ENCODE measurements at regions not wholly inside any gene's neighbourhood (a gene's known extent, or its start where the extent isn't known, plus 50 kb on each side); places are given as distances from the start of the nearest gene placed in this dataset.
"Not testable (repeated sequence)": the region's sequence is repeated elsewhere in the genome, so short reads cannot be mapped to it uniquely, and the experiment has no call there.

- H3K36me3 ChIP-seq (ENCODE audit: insufficient read depth, low read length) = no peaks in the 10 kb centered on the region
- no peaks in the 10 kb centered on the region for H3K79me2 ChIP-seq (replicated peaks; ENCODE audit: insufficient read depth, low read length)
- TF ChIP-seq, protein P1, sequence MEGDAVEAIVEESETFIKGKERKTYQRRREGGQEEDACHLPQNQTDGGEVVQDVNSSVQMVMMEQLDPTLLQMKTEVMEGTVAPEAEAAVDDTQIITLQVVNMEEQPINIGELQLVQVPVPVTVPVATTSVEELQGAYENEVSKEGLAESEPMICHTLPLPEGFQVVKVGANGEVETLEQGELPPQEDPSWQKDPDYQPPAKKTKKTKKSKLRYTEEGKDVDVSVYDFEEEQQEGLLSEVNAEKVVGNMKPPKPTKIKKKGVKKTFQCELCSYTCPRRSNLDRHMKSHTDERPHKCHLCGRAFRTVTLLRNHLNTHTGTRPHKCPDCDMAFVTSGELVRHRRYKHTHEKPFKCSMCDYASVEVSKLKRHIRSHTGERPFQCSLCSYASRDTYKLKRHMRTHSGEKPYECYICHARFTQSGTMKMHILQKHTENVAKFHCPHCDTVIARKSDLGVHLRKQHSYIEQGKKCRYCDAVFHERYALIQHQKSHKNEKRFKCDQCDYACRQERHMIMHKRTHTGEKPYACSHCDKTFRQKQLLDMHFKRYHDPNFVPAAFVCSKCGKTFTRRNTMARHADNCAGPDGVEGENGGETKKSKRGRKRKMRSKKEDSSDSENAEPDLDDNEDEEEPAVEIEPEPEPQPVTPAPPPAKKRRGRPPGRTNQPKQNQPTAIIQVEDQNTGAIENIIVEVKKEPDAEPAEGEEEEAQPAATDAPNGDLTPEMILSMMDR (IDR thresholded peaks at IDR 0.05; ENCODE audit: poor library complexity, severe bottlenecking) = no peak
- no peak for TF ChIP-seq MXI1 (conservative IDR thresholded peaks at IDR 0.05; ENCODE audit: poor library complexity, severe bottlenecking)
- no peak for TF ChIP-seq RAD21 (conservative IDR thresholded peaks at IDR 0.05)
- no peak for TF ChIP-seq POLR2AphosphoS5 (IDR thresholded peaks at IDR 0.05)
- TF ChIP-seq REST (IDR thresholded peaks at IDR 0.05; ENCODE audit: borderline replicate concordance) = no peak
- peaks cover 50% of the 10 kb centered on the region for H3K9me3 ChIP-seq (ENCODE audit: low read length)
- H3F3A ChIP-seq (ENCODE audit: insufficient read depth, low read length, poor library complexity, severe bottlenecking) = no peaks in the 10 kb centered on the region
- H3K9me2 ChIP-seq (ENCODE audit: insufficient read depth, low read length) = no peaks in the 10 kb centered on the region
- no peak overlapping the region for H2AFZ ChIP-seq (ENCODE audit: low read depth, low read length)
- no peak overlapping the region for H3K4me3 ChIP-seq (ENCODE audit: low read length)
- no peaks in the 10 kb centered on the region for H4K20me1 ChIP-seq (ENCODE audit: insufficient read depth)
- H3K9ac ChIP-seq (ENCODE audit: low read length) = no peak overlapping the region
- H3K27me3 ChIP-seq (ENCODE audit: insufficient read depth, low read depth, low read length) = no peaks in the 10 kb centered on the region
- no peak overlapping the region for H3K27ac ChIP-seq (ENCODE audit: low read length)
- no peak overlapping the region for H3K4me2 ChIP-seq (ENCODE audit: low read length)
Observed at GRCh38 chr2:89829828-89830227, 1138.4 kb downstream of the RPIA start.

DNA sequence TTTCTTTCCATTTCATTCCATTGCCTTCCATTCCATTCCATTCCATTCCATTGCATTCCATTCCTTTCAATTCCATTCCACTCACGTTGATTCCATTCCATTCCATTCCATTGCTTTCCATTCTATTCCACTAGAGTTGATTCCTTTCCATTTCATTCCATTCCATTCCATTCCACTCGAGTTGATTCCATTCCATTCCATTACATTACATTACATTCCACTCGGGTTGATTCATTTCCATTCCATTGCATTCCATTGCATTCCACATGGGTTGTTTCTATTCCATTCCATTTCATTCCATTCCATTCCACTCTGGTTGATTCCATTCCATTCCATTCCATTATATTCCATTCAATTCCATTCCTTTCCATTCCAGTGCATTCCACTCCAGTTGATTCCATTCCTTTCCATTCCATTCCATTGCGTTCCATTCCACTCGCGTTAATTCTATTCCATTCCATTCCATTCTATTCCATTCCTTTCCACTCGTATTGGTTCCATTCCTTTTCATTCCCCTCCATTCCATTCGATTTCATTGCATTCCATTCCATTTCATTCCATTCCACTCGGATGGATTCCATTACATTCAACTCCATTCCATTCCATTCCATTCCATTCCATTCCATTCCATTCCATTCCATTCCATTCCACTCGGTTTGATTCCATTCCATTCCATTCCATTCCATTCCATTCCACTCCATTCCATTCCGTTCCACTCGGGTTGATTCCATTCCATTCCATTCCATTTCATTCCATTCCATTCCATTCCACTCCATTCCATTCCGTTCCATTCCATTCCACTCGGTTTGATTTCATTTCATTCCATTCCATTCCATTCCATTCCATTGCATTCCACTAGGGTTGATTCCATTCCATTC lies 1139.1 kb downstream of the RPIA start:
- H3K9ac ChIP-seq (ENCODE audit: low read length); H3F3A ChIP-seq (ENCODE audit: insufficient read depth, low read length, poor library complexity, severe bottlenecking); H3K79me2 ChIP-seq (replicated peaks; ENCODE audit: insufficient read depth, low read length); H3K27ac ChIP-seq (ENCODE audit: low read length); H3K4me3 ChIP-seq (ENCODE audit: low read length); H2AFZ ChIP-seq (ENCODE audit: low read depth, low read length); H4K20me1 ChIP-seq (ENCODE audit: insufficient read depth); H3K36me3 ChIP-seq (ENCODE audit: insufficient read depth, low read length); H3K9me2 ChIP-seq (ENCODE audit: insufficient read depth, low read length); H3K4me2 ChIP-seq (ENCODE audit: low read length); H3K27me3 ChIP-seq (ENCODE audit: insufficient read depth, low read depth, low read length): not testable (repeated sequence)
- H3K9me3 ChIP-seq (ENCODE audit: low read length) = peaks cover 45% of the 10 kb centered on the region

- H3K27ac ChIP-seq (ENCODE audit: low read length) = no peak overlapping the region
- no peak overlapping the region for H3K4me3 ChIP-seq (ENCODE audit: low read length)
Observed at GRCh38 chr2:89831641-89832498, 1140.4 kb downstream of the RPIA start.

More at GRCh38 chr2:89831641-89832498, 1140.4 kb downstream of the RPIA start:
- H3K9me3 ChIP-seq (ENCODE audit: low read length) = peaks cover 36% of the 10 kb centered on the region
- no peaks in the 10 kb centered on the region for H3K9me2 ChIP-seq (ENCODE audit: insufficient read depth, low read length)
- H4K20me1 ChIP-seq (ENCODE audit: insufficient read depth) = no peaks in the 10 kb centered on the region
- no peak overlapping the region for H3K4me2 ChIP-seq (ENCODE audit: low read length)
- H3K9ac ChIP-seq (ENCODE audit: low read length) = no peak overlapping the region
- no peaks in the 10 kb centered on the region for H3K27me3 ChIP-seq (ENCODE audit: insufficient read depth, low read depth, low read length)
- H2AFZ ChIP-seq (ENCODE audit: low read depth, low read length) = no peak overlapping the region
- TF ChIP-seq EZH2 (IDR thresholded peaks at IDR 0.05; ENCODE audit: borderline replicate concordance, insufficient read depth, low read length, poor library complexity, severe bottlenecking) (peak; percentile 51), MXI1 (conservative IDR thresholded peaks at IDR 0.05; ENCODE audit: poor library complexity, severe bottlenecking) (no peak)
- no peaks in the 10 kb centered on the region for H3F3A ChIP-seq (ENCODE audit: insufficient read depth, low read length, poor library complexity, severe bottlenecking)
- H3K79me2 ChIP-seq (replicated peaks; ENCODE audit: insufficient read depth, low read length) = no peaks in the 10 kb centered on the region
- H3K36me3 ChIP-seq (ENCODE audit: insufficient read depth, low read length) = no peaks in the 10 kb centered on the region
